ENCODE measurements at regions not wholly inside any gene's neighbourhood (a gene's known extent, or its start where the extent isn't known, plus 50 kb on each side); places are given as distances from the start of the nearest gene placed in this dataset.
A peak's percentile ranks its signal among the peaks of the same experiment; 100 is the strongest.

DNA sequence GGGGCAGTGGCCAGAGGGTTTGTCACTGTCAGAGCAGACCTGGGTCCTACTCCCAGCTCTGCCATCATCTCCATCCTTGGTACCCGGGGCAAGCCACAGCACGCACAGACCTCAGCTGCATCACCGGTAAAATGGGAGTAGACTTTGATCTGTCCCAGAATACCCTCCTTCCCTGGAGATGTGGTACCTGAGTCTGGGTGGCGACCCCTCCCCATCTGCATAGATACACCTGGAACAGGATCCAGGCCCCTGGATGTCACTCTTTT lies 64.0 kb downstream of the ZFP36L2 start:
- no peak for DNase-seq (ENCODE audit: insufficient read length, low spot score, missing footprints)
- Histone ChIP-seq H3K4me3 (ENCODE audit: insufficient read depth, low read length) (no peak overlapping the region), H3K27me3 (ENCODE audit: insufficient read depth, low read length) (no peaks in the 10 kb centered on the region), H3K79me2 (ENCODE audit: insufficient read depth, low read length) (no peaks in the 10 kb centered on the region), H3K27ac (ENCODE audit: low read depth, low read length) (no peak overlapping the region), H3K36me3 (ENCODE audit: insufficient read depth, low read length) (no peaks in the 10 kb centered on the region), H3K9me3 (ENCODE audit: low read depth, low read length) (no peaks in the 10 kb centered on the region), H4K20me1 (ENCODE audit: insufficient read depth, low read length) (no peaks in the 10 kb centered on the region), H2AFZ (ENCODE audit: low read length) (no peak overlapping the region), H3K4me1 (ENCODE audit: insufficient read depth, low read length) (peaks cover 25% of the 10 kb centered on the region), H3K4me2 (ENCODE audit: insufficient read depth, low read length) (no peak overlapping the region)
- TF ChIP-seq, protein P1, sequence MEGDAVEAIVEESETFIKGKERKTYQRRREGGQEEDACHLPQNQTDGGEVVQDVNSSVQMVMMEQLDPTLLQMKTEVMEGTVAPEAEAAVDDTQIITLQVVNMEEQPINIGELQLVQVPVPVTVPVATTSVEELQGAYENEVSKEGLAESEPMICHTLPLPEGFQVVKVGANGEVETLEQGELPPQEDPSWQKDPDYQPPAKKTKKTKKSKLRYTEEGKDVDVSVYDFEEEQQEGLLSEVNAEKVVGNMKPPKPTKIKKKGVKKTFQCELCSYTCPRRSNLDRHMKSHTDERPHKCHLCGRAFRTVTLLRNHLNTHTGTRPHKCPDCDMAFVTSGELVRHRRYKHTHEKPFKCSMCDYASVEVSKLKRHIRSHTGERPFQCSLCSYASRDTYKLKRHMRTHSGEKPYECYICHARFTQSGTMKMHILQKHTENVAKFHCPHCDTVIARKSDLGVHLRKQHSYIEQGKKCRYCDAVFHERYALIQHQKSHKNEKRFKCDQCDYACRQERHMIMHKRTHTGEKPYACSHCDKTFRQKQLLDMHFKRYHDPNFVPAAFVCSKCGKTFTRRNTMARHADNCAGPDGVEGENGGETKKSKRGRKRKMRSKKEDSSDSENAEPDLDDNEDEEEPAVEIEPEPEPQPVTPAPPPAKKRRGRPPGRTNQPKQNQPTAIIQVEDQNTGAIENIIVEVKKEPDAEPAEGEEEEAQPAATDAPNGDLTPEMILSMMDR (IDR thresholded peaks at IDR 0.05; ENCODE audit: extremely low read depth, low read depth, low read length): no peak

- no peaks in the 10 kb centered on the region for H3K36me3 ChIP-seq (ENCODE audit: insufficient read depth, low read length)
- no peaks in the 10 kb centered on the region for H3K79me2 ChIP-seq (ENCODE audit: insufficient read depth, low read length)
- no peaks in the 10 kb centered on the region for H4K20me1 ChIP-seq (ENCODE audit: insufficient read depth, low read length)
- H3K4me2 ChIP-seq (ENCODE audit: insufficient read depth, low read length): no peak overlapping the region
- H2AFZ ChIP-seq (ENCODE audit: low read length): no peak overlapping the region
- H3K4me3 ChIP-seq (ENCODE audit: insufficient read depth, low read length): no peak overlapping the region
- no peak overlapping the region for H3K27ac ChIP-seq (ENCODE audit: low read depth, low read length)
- TF ChIP-seq, protein P1 (IDR thresholded peaks at IDR 0.05; ENCODE audit: extremely low read depth, low read depth, low read length): no peak
- H3K9me3 ChIP-seq (ENCODE audit: low read depth, low read length): no peaks in the 10 kb centered on the region
- no peaks in the 10 kb centered on the region for H3K27me3 ChIP-seq (ENCODE audit: insufficient read depth, low read length)
- no peak for DNase-seq (ENCODE audit: insufficient read length, low spot score, missing footprints)
- peaks cover 26% of the 10 kb centered on the region for H3K4me1 ChIP-seq (ENCODE audit: insufficient read depth, low read length)
Observed at GRCh38 chr2:43161650-43162510, 64.5 kb downstream of the ZFP36L2 start.

DNA sequence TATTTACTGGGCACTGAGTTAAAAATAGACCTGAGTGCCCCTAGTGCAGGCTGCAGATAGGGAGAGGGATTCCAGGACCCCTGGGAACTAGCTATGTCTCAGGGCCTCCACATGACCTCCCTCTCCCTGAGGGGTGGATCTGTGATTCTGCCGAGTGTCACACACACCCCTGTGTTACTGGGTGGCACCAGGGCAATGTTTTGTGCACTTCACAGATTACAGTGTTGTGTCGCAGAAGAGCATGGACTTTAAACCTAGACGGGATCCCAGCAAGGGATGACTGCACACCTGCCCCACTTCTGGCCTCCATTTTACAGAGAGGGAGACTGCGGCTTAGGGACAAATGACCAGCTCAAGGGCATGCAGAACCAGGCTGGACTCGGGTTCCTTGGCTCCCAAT lies 65.6 kb downstream of the ZFP36L2 start:
- H3K36me3 ChIP-seq (ENCODE audit: insufficient read depth, low read length): no peaks in the 10 kb centered on the region
- TF ChIP-seq, protein P1 (IDR thresholded peaks at IDR 0.05; ENCODE audit: extremely low read depth, low read depth, low read length): no peak
- no peak overlapping the region for H3K4me3 ChIP-seq (ENCODE audit: insufficient read depth, low read length)
- H4K20me1 ChIP-seq (ENCODE audit: insufficient read depth, low read length): no peaks in the 10 kb centered on the region
- H3K4me1 ChIP-seq (ENCODE audit: insufficient read depth, low read length): peaks cover 26% of the 10 kb centered on the region
- no peak overlapping the region for H3K4me2 ChIP-seq (ENCODE audit: insufficient read depth, low read length)
- H3K9me3 ChIP-seq (ENCODE audit: low read depth, low read length): no peaks in the 10 kb centered on the region
- no peaks in the 10 kb centered on the region for H3K79me2 ChIP-seq (ENCODE audit: insufficient read depth, low read length)
- no peak overlapping the region for H3K27ac ChIP-seq (ENCODE audit: low read depth, low read length)
- no peaks in the 10 kb centered on the region for H3K27me3 ChIP-seq (ENCODE audit: insufficient read depth, low read length)
- DNase-seq (ENCODE audit: insufficient read length, low spot score, missing footprints): no peak
- no peak overlapping the region for H2AFZ ChIP-seq (ENCODE audit: low read length)

DNA sequence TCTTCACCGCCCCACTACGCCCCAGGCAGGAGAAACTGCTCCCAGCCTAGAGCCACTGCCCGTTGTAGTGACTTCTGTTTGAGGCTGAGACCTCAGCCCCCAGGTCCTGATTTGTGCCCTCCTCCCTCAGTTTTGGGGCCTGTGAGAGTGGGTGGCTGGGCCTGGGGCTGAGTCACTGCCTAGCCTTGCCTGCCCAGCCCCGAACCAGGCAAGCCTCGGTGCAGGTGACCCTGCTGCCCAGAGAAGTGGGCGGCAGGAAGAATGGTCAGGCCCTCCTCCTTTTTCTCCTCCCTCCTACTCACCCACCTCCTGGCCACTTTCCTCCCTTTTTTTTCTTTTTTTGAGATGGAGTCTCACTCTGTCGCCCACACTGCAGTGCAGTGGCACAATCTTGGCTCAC lies 66.6 kb downstream of the ZFP36L2 start:
- TF ChIP-seq, protein P1 (IDR thresholded peaks at IDR 0.05; ENCODE audit: extremely low read depth, low read depth, low read length): no peak
- Histone ChIP-seq H3K36me3 (ENCODE audit: insufficient read depth, low read length) (no peaks in the 10 kb centered on the region), H3K4me1 (ENCODE audit: insufficient read depth, low read length) (peaks cover 26% of the 10 kb centered on the region), H2AFZ (ENCODE audit: low read length) (peak overlapping the region; percentile 60), H3K4me2 (ENCODE audit: insufficient read depth, low read length) (no peak overlapping the region), H3K79me2 (ENCODE audit: insufficient read depth, low read length) (no peaks in the 10 kb centered on the region), H3K4me3 (ENCODE audit: insufficient read depth, low read length) (no peak overlapping the region), H3K9me3 (ENCODE audit: low read depth, low read length) (no peaks in the 10 kb centered on the region), H4K20me1 (ENCODE audit: insufficient read depth, low read length) (no peaks in the 10 kb centered on the region), H3K27me3 (ENCODE audit: insufficient read depth, low read length) (no peaks in the 10 kb centered on the region), H3K27ac (ENCODE audit: low read depth, low read length) (peak overlapping the region; percentile 94)
- DNase-seq (ENCODE audit: insufficient read length, low spot score, missing footprints): peak; percentile 71

Data from osteoblast (primary cell).